Heart left ventricle (tissue), 13 donors: ENCODE measurements at regions not wholly inside any gene's neighbourhood (a gene's known extent, or its start where the extent isn't known, plus 50 kb on each side); places are given as distances from the start of the nearest gene placed in this dataset.

Experiments used
- CTCF ChIP-seq, 12 donors: fragments of 200-600 bp; sonication (generic) in 4 of 12; IDR thresholded peaks; one replicate each; pipeline versions ENCODE4 v1.5.0 to v1.8.0; 2018 to 2022; ENCODE audit warnings: antibody characterized with exemption in 12 of 12, mild to moderate bottlenecking in 5 of 12
- POLR2A ChIP-seq, 2 donors: fragments of 450-650 bp; IDR thresholded peaks; one replicate each; pipeline ENCODE4 v1.6.1; 2017; ENCODE audit warnings: antibody characterized with exemption in 2 of 2, mild to moderate bottlenecking in 2 of 2, moderate library complexity in 2 of 2
- donor health status: ischemic (EF 13 %, LVEDD 7.1; RV severe dilation, severe dysfunction).
- donor health status: DM: no; HTN: yes; CAD: no.
- donor health status: DM: no; HTN: no; CAD: no.
- donor health status: ischemic (EF 25% LVEDD 6.9; RV normal size, moderate dysfunction).
- donor health status: ischemic (EF 25% LVEDD 5.7; RV mildly dilated, moderate dysfunction).
- donor health status: ischemic (EF 35%, LVEDD 5.7; RV mildly dilated, moderate dysfunction).
- donor health status: nonischemic (EF 11% LVEDD 7.7; RV severe dilation, severe dysfunction).
- donor health status: DM: yes; HTN: yes; CAD: no.
- donor health status: PGD.
- donor health status: ischemic (EF 29% LVEDD 5.4; RV normal size, mild dysfunction).
- donor health status: nonischemic (EF 23%, LVEDD 6.1; RV moderate dilation, normal function).

GRCh38 chr9:21570643-21571275 lies 88.6 kb upstream of the IFNE start:
- TF ChIP-seq CTCF (IDR thresholded peaks at IDR 0.05) (no peak), POLR2A (IDR thresholded peaks at IDR 0.05) (no peak)
